HUES6 (cell line): ENCODE measurements at regions not wholly inside any gene's neighbourhood (a gene's known extent, or its start where the extent isn't known, plus 50 kb on each side); places are given as distances from the start of the nearest gene placed in this dataset.

Experiments used
- H3K27ac ChIP-seq: 2 replicates; pipeline ENCODE4 v1.7.0; 2013; ENCODE audit warnings: low read depth, mild to moderate bottlenecking, low read length, inconsistent platforms
- H3K27me3 ChIP-seq: 2 replicates; pipeline ENCODE4 v1.6.1; 2013; ENCODE audit warnings: low read length; ENCODE audit not compliant: control insufficient read depth, insufficient read depth
- H3K36me3 ChIP-seq: 2 replicates; pipeline ENCODE4 v1.6.1; 2013; ENCODE audit warnings: low read length; ENCODE audit not compliant: control insufficient read depth, insufficient read depth
- H3K4me1 ChIP-seq: 2 replicates; pipeline ENCODE4 v1.6.1; 2013; ENCODE audit warnings: low read length; ENCODE audit not compliant: control insufficient read depth, insufficient read depth
- H3K4me3 ChIP-seq: 2 replicates; pipeline ENCODE4 v1.5.1; 2013; ENCODE audit warnings: low read depth, low read length
- H3K9ac ChIP-seq: one replicate; pipeline ENCODE4 v1.6.1; 2013; ENCODE audit warnings: mild to moderate bottlenecking, low read length
- H3K9me3 ChIP-seq: 2 replicates; pipeline ENCODE4 v1.6.1; 2013; ENCODE audit warnings: low read depth, low read length; ENCODE audit not compliant: control insufficient read depth, insufficient read depth

- H3K9me3 ChIP-seq: peaks cover 24% of the 10 kb centered on the region
- no peaks in the 10 kb centered on the region for H3K27me3 ChIP-seq
- H3K4me1 ChIP-seq: peaks cover 15% of the 10 kb centered on the region
- H3K9ac ChIP-seq: no peak overlapping the region
- H3K36me3 ChIP-seq: no peaks in the 10 kb centered on the region
- no peak overlapping the region for H3K4me3 ChIP-seq
- no peak overlapping the region for H3K27ac ChIP-seq
These were observed 172.7 kb upstream of the ARL4C start for GRCh38 chr2:234669621-234670020.

- no peak overlapping the region for H3K4me3 ChIP-seq
- H3K27ac ChIP-seq: no peak overlapping the region
- no peaks in the 10 kb centered on the region for H3K27me3 ChIP-seq
- no peaks in the 10 kb centered on the region for H3K36me3 ChIP-seq
- H3K9ac ChIP-seq: no peak overlapping the region
- H3K4me1 ChIP-seq: peaks cover 15% of the 10 kb centered on the region
- H3K9me3 ChIP-seq: peaks cover 29% of the 10 kb centered on the region
These were observed 172.1 kb upstream of the ARL4C start for GRCh38 chr2:234669001-234669400.

- peaks cover 41% of the 10 kb centered on the region for H3K9me3 ChIP-seq
- H3K27me3 ChIP-seq: no peaks in the 10 kb centered on the region
- H3K4me3 ChIP-seq: no peak overlapping the region
- H3K4me1 ChIP-seq: peaks cover 15% of the 10 kb centered on the region
- no peak overlapping the region for H3K9ac ChIP-seq
- no peaks in the 10 kb centered on the region for H3K36me3 ChIP-seq
- no peak overlapping the region for H3K27ac ChIP-seq
These were observed 170.0 kb upstream of the ARL4C start for GRCh38 chr2:234666911-234667310.

GRCh38 chr2:234665304-234665703 is 168.4 kb upstream of the ARL4C start:
- Histone ChIP-seq H3K9ac (no peak overlapping the region), H3K9me3 (peaks cover 47% of the 10 kb centered on the region), H3K4me3 (no peak overlapping the region), H3K36me3 (no peaks in the 10 kb centered on the region), H3K27ac (no peak overlapping the region), H3K27me3 (no peaks in the 10 kb centered on the region), H3K4me1 (peaks cover 5% of the 10 kb centered on the region; the same call in 1 of the 2 replicates)

- Histone ChIP-seq H3K9ac (no peak overlapping the region), H3K9me3 (peaks cover 58% of the 10 kb centered on the region), H3K4me1 (no peaks in the 10 kb centered on the region), H3K36me3 (no peaks in the 10 kb centered on the region), H3K27me3 (no peaks in the 10 kb centered on the region), H3K4me3 (no peak overlapping the region), H3K27ac (no peak overlapping the region)
These were observed 165.0 kb upstream of the ARL4C start for GRCh38 chr2:234661849-234662248.

- H3K27ac ChIP-seq: no peak overlapping the region
- no peak overlapping the region for H3K4me3 ChIP-seq
- H3K36me3 ChIP-seq: no peaks in the 10 kb centered on the region
- H3K4me1 ChIP-seq: no peaks in the 10 kb centered on the region
- H3K9ac ChIP-seq: no peak overlapping the region
- H3K27me3 ChIP-seq: no peaks in the 10 kb centered on the region
- H3K9me3 ChIP-seq: peaks cover 54% of the 10 kb centered on the region
These were observed 164.3 kb upstream of the ARL4C start for GRCh38 chr2:234661175-234661574.

- Histone ChIP-seq H3K9me3 (peaks cover 11% of the 10 kb centered on the region; the same call in 1 of the 2 replicates), H3K4me1 (no peaks in the 10 kb centered on the region), H3K4me3 (no peak overlapping the region), H3K27ac (no peak overlapping the region), H3K27me3 (no peaks in the 10 kb centered on the region), H3K36me3 (no peaks in the 10 kb centered on the region), H3K9ac (no peak overlapping the region)
These were observed 158.8 kb upstream of the ARL4C start for GRCh38 chr2:234655706-234656105.

- H3K9me3 ChIP-seq: no peaks in the 10 kb centered on the region
- no peaks in the 10 kb centered on the region for H3K27me3 ChIP-seq
- H3K4me1 ChIP-seq: no peaks in the 10 kb centered on the region
- H3K9ac ChIP-seq: no peak overlapping the region
- no peaks in the 10 kb centered on the region for H3K36me3 ChIP-seq
- H3K4me3 ChIP-seq: no peak overlapping the region
- H3K27ac ChIP-seq: no peak overlapping the region
These were observed 154.0 kb upstream of the ARL4C start for GRCh38 chr2:234650911-234651310.

- H3K9me3 ChIP-seq: peaks cover 4% of the 10 kb centered on the region
- H3K36me3 ChIP-seq: no peaks in the 10 kb centered on the region
- H3K4me1 ChIP-seq: no peaks in the 10 kb centered on the region
- H3K27ac ChIP-seq: no peak overlapping the region
- no peak overlapping the region for H3K9ac ChIP-seq
- no peak overlapping the region for H3K4me3 ChIP-seq
- H3K27me3 ChIP-seq: no peaks in the 10 kb centered on the region
These were observed 153.1 kb upstream of the ARL4C start for GRCh38 chr2:234649951-234650350.

GRCh38 chr2:234643407-234643806 is 146.5 kb upstream of the ARL4C start:
- no peaks in the 10 kb centered on the region for H3K36me3 ChIP-seq
- H3K27me3 ChIP-seq: no peaks in the 10 kb centered on the region
- no peak overlapping the region for H3K4me3 ChIP-seq
- H3K9ac ChIP-seq: no peak overlapping the region
- H3K4me1 ChIP-seq: no peaks in the 10 kb centered on the region; the same call in 1 of the 2 replicates
- H3K9me3 ChIP-seq: peaks cover 33% of the 10 kb centered on the region
- H3K27ac ChIP-seq: no peak overlapping the region

- H3K36me3 ChIP-seq: no peaks in the 10 kb centered on the region
- H3K4me1 ChIP-seq: no peaks in the 10 kb centered on the region; the same call in 1 of the 2 replicates
- H3K27me3 ChIP-seq: no peaks in the 10 kb centered on the region
- H3K9ac ChIP-seq: no peak overlapping the region
- H3K27ac ChIP-seq: no peak overlapping the region
- peaks cover 43% of the 10 kb centered on the region for H3K9me3 ChIP-seq
- H3K4me3 ChIP-seq: no peak overlapping the region
These were observed 144.2 kb upstream of the ARL4C start for GRCh38 chr2:234641086-234641485.

- H3K27ac ChIP-seq: no peak overlapping the region
- no peaks in the 10 kb centered on the region for H3K36me3 ChIP-seq
- no peaks in the 10 kb centered on the region; the same call in 1 of the 2 replicates for H3K4me1 ChIP-seq
- H3K4me3 ChIP-seq: no peak overlapping the region
- peaks cover 45% of the 10 kb centered on the region for H3K9me3 ChIP-seq
- H3K9ac ChIP-seq: no peak overlapping the region
- no peaks in the 10 kb centered on the region for H3K27me3 ChIP-seq
These were observed 143.8 kb upstream of the ARL4C start for GRCh38 chr2:234640657-234641056.
